HL-60 (cell line): ENCODE measurements at regions not wholly inside any gene's neighbourhood (a gene's known extent, or its start where the extent isn't known, plus 50 kb on each side); places are given as distances from the start of the nearest gene placed in this dataset.
"Not testable (repeated sequence)": the region's sequence is repeated elsewhere in the genome, so short reads cannot be mapped to it uniquely, and the experiment has no call there.

Experiments used
- DNase-seq, 2 experiments: peaks; one replicate each; pipeline ENCODE4 v3.0.0-alpha.2; 2010 to 2020; ENCODE audit warnings: low read depth in 1 of 2, low spot score in 1 of 2
- H3K27ac ChIP-seq: fragments of 250-450 bp; sonication (Bioruptor Pico); replicated peaks from 2 replicates; pipeline ENCODE4 v1.5.1; 2020; ENCODE audit warnings: mild to moderate bottlenecking, moderate library complexity
- H3K27me3 ChIP-seq: fragments of 250-450 bp; sonication (Bioruptor Pico); 2 replicates; pipeline ENCODE4 v1.5.1; 2021; ENCODE audit warnings: mild to moderate bottlenecking, moderate library complexity; ENCODE audit not compliant: insufficient read depth, poor library complexity, severe bottlenecking
- H3K4me3 ChIP-seq: replicated peaks from 2 replicates; pipeline ENCODE4 v1.5.1; 2011; ENCODE audit warnings: mild to moderate bottlenecking, control low read depth, low read length; ENCODE audit not compliant: insufficient read depth
- CTCF ChIP-seq: IDR thresholded peaks from one replicate; pipeline ENCODE4 v1.5.1; 2011; ENCODE audit warnings: low read length, control low read depth, inconsistent platforms; ENCODE audit not compliant: insufficient read depth
- GABPA ChIP-seq: IDR thresholded peaks from 2 replicates; pipeline ENCODE4 v1.6.1; 2012; ENCODE audit warnings: low read depth
- POLR2AphosphoS5 ChIP-seq: IDR thresholded peaks from 2 replicates; pipeline ENCODE4 v1.6.1; 2012; ENCODE audit warnings: low read depth
- SPI1 ChIP-seq: IDR thresholded peaks from 2 replicates; pipeline ENCODE4 v1.6.1; 2012; ENCODE audit warnings: low read depth, mild to moderate bottlenecking, borderline replicate concordance
- TF ChIP-seq, protein P1 (sequence below): IDR thresholded peaks from 2 replicates; pipeline ENCODE4 v1.6.1; 2012; ENCODE audit warnings: low read depth; ENCODE audit not compliant: insufficient replicate concordance

DNA sequence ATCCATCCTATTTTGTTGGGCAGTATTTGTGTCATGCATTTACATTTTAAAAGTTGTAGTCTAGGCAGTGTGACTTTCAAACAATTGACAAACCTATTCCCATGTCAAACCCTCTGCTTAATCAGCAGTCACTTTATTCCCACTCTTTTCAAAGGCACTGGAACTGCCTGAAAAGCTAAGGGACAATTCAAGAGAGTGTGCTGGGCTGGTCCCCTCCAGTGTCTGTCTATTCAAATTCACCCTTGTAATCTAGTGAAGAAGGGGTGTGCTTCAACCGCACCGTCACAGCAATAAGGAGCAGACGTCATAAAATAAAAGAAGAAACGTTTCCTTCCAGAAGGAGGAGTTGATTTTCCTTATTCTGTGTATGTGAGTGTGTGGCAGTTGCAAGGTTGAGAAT is 197.0 kb upstream of the MAD2L1 start:
- DNase-seq = no peak
- TF ChIP-seq POLR2AphosphoS5 = no peak
- no peak for TF ChIP-seq GABPA
- no peak for TF ChIP-seq CTCF
- no peak for TF ChIP-seq SPI1
- TF ChIP-seq, protein P1, sequence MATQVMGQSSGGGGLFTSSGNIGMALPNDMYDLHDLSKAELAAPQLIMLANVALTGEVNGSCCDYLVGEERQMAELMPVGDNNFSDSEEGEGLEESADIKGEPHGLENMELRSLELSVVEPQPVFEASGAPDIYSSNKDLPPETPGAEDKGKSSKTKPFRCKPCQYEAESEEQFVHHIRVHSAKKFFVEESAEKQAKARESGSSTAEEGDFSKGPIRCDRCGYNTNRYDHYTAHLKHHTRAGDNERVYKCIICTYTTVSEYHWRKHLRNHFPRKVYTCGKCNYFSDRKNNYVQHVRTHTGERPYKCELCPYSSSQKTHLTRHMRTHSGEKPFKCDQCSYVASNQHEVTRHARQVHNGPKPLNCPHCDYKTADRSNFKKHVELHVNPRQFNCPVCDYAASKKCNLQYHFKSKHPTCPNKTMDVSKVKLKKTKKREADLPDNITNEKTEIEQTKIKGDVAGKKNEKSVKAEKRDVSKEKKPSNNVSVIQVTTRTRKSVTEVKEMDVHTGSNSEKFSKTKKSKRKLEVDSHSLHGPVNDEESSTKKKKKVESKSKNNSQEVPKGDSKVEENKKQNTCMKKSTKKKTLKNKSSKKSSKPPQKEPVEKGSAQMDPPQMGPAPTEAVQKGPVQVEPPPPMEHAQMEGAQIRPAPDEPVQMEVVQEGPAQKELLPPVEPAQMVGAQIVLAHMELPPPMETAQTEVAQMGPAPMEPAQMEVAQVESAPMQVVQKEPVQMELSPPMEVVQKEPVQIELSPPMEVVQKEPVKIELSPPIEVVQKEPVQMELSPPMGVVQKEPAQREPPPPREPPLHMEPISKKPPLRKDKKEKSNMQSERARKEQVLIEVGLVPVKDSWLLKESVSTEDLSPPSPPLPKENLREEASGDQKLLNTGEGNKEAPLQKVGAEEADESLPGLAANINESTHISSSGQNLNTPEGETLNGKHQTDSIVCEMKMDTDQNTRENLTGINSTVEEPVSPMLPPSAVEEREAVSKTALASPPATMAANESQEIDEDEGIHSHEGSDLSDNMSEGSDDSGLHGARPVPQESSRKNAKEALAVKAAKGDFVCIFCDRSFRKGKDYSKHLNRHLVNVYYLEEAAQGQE = no peak
- Histone ChIP-seq H3K27ac (no peak overlapping the region), H3K27me3 (no peaks in the 10 kb centered on the region), H3K4me3 (no peak overlapping the region)

GRCh38 chr4:120261117-120261516 is 194.5 kb upstream of the MAD2L1 start:
- Histone ChIP-seq H3K27ac (no peak overlapping the region), H3K4me3 (no peak overlapping the region), H3K27me3 (no peaks in the 10 kb centered on the region)
- no peak for DNase-seq
- TF ChIP-seq POLR2AphosphoS5 (no peak), CTCF (no peak), SPI1 (no peak), GABPA (no peak)
- TF ChIP-seq, protein P1 = no peak

- H3K27me3 ChIP-seq, H3K27ac ChIP-seq, DNase-seq, H3K4me3 ChIP-seq: not testable (repeated sequence)
Measured at GRCh38 chr4:120256112-120256775, 189.6 kb upstream of the MAD2L1 start.

DNA sequence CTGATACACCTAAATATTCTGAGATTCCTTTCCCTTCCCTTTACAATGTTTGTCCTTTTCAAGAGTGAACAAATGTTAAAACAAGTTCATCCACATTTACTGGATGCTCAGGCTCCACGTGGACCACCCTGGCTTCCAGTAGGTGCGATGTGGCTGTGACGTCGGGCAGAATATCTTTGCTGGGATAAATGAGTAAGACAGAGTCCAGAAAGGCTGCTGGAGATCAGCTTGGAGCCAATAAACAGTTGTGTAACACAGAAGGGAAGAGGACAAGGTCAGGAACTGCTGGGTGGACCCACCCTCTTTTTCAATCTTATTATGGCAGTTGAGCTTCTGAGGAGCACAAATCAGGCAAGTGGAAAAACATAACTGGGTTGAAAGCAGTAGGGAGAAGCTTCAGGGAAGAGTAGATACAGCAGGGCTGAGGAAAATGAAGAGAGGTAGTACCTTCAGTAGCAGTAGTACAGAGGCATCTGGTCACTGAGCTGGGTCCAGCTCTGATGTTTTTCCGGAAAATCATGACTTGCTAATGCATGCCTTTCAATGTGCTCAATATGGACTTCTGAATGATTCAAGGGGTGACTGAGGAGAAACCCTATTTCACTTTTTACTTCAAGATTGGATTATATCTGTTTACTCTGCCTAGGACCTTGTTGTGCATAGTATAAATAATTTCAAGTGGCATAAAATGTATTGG is 171.8 kb upstream of the MAD2L1 start:
- Histone ChIP-seq H3K27me3 (no peaks in the 10 kb centered on the region), H3K4me3 (no peak overlapping the region), H3K27ac (no peak overlapping the region)
- TF ChIP-seq SPI1 = no peak
- no peak for TF ChIP-seq POLR2AphosphoS5
- TF ChIP-seq, protein P1 = no peak
- no peak for TF ChIP-seq CTCF
- TF ChIP-seq GABPA = no peak
- DNase-seq = no peak
